ENCODE measurements at regions not wholly inside any gene's neighbourhood (a gene's known extent, or its start where the extent isn't known, plus 50 kb on each side); places are given as distances from the start of the nearest gene placed in this dataset.

- TF ChIP-seq CTCF (IDR thresholded peaks at IDR 0.05) (no peak), POLR2A (IDR thresholded peaks at IDR 0.05) (no peak)
These were observed 114.9 kb upstream of the FBXL7 start for GRCh38 chr5:15385037-15385436.

Measured in uterus (tissue), 2 donors.